Breast epithelium (tissue), 4 donors: ENCODE measurements at regions not wholly inside any gene's neighbourhood (a gene's known extent, or its start where the extent isn't known, plus 50 kb on each side); places are given as distances from the start of the nearest gene placed in this dataset.

Experiments used
- DNase-seq, 2 donors: peaks; one replicate each; pipeline ENCODE4 v3.0.0-alpha.2; 2019; ENCODE audit warnings: low spot score in 2 of 2
- H3K27ac ChIP-seq, 2 donors: fragments of 200-600 bp; sonication (generic) in 1 of 2; one replicate each; pipeline ENCODE4 v1.5.1; 2016 to 2019; ENCODE audit warnings: mild to moderate bottlenecking in 1 of 2
- H3K27me3 ChIP-seq, 2 donors: fragments of 200-600 bp; sonication (generic) in 1 of 2; one replicate each; pipeline versions ENCODE4 v1.5.1 to v1.6.0; 2017 to 2019; ENCODE audit warnings: control low read depth in 1 of 2, mild to moderate bottlenecking in 1 of 2
- H3K36me3 ChIP-seq: fragments of 200-600 bp; one replicate; pipeline ENCODE4 v1.5.1; 2019
- H3K4me1 ChIP-seq, 2 donors: fragments of 200-600 bp; sonication (generic); one replicate each; pipeline ENCODE4 v1.5.1; 2016 to 2019; ENCODE audit warnings: control low read depth in 1 of 2
- H3K4me3 ChIP-seq, 3 donors: fragments of 200-600 bp; sonication (generic); 1 replicate in 2 of 3; 2 replicates in 1 of 3; pipeline ENCODE4 v1.5.1; 2016 to 2019; ENCODE audit warnings: mild to moderate bottlenecking in 3 of 3, moderate library complexity in 2 of 3
- H3K9me3 ChIP-seq, 2 donors: fragments of 200-600 bp; sonication (generic) in 1 of 2; one replicate each; pipeline ENCODE4 v1.5.1; 2016 to 2019; ENCODE audit warnings: control low read depth in 1 of 2
- POLR2A ChIP-seq: fragments of 450-650 bp; IDR thresholded peaks from one replicate; pipeline ENCODE4 v1.6.1; 2016; ENCODE audit warnings: antibody characterized with exemption, mild to moderate bottlenecking, moderate library complexity
- POLR2AphosphoS5 ChIP-seq, 3 donors: sonication (generic); formaldehyde crosslinking; IDR thresholded peaks; one replicate each; pipeline ENCODE4 v1.6.1; 2017; ENCODE audit warnings: antibody characterized with exemption in 3 of 3
- intact Hi-C: fragments of 100-400 bp; cut with DNase I; formaldehyde crosslinking; loops from one replicate; pipeline ENCODE4 v1.15.1; 2023; ENCODE audit warnings: low total_unique reads
- TF ChIP-seq, protein P1 (sequence below), 3 donors: fragments of 450-650 bp; IDR thresholded peaks; one replicate each; pipeline ENCODE4 v1.5.1; 2016 to 2017; ENCODE audit warnings: antibody characterized with exemption in 3 of 3, mild to moderate bottlenecking in 3 of 3, moderate library complexity in 3 of 3

DNA sequence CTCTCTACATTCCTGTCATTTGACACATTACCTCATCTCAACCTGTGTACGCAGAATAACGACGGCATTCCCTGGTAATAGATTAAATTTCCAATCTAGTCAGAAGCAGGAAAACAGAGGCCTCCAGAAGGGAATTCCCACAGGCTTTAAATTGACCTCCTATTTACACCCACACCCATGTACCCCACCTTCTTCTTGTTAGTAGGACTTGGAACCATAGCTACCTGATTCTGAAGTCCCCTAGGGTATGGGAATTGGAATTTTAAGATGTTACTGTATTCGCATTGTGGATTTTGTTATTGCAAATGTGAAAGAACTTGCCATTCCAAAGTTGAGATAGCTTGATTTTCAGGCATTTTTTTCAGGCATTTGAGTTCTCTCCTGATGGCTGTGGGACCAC lies 377.5 kb upstream of the DYNLRB2 start:
- H3K9me3 ChIP-seq, result no peaks in the 10 kb centered on the region
- intact Hi-C loops, result no loop called here
- no peak overlapping the region for H3K27ac ChIP-seq
- H3K36me3 ChIP-seq, result no peaks in the 10 kb centered on the region
- H3K4me3 ChIP-seq, result no peak overlapping the region
- no peaks in the 10 kb centered on the region for H3K27me3 ChIP-seq
- TF ChIP-seq POLR2AphosphoS5 (IDR thresholded peaks at IDR 0.05), result no peak
- TF ChIP-seq, protein P1, sequence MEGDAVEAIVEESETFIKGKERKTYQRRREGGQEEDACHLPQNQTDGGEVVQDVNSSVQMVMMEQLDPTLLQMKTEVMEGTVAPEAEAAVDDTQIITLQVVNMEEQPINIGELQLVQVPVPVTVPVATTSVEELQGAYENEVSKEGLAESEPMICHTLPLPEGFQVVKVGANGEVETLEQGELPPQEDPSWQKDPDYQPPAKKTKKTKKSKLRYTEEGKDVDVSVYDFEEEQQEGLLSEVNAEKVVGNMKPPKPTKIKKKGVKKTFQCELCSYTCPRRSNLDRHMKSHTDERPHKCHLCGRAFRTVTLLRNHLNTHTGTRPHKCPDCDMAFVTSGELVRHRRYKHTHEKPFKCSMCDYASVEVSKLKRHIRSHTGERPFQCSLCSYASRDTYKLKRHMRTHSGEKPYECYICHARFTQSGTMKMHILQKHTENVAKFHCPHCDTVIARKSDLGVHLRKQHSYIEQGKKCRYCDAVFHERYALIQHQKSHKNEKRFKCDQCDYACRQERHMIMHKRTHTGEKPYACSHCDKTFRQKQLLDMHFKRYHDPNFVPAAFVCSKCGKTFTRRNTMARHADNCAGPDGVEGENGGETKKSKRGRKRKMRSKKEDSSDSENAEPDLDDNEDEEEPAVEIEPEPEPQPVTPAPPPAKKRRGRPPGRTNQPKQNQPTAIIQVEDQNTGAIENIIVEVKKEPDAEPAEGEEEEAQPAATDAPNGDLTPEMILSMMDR (IDR thresholded peaks at IDR 0.05), result no peak
- no peak for TF ChIP-seq POLR2A
- no peaks in the 10 kb centered on the region for H3K4me1 ChIP-seq
- DNase-seq, result no peak

DNA sequence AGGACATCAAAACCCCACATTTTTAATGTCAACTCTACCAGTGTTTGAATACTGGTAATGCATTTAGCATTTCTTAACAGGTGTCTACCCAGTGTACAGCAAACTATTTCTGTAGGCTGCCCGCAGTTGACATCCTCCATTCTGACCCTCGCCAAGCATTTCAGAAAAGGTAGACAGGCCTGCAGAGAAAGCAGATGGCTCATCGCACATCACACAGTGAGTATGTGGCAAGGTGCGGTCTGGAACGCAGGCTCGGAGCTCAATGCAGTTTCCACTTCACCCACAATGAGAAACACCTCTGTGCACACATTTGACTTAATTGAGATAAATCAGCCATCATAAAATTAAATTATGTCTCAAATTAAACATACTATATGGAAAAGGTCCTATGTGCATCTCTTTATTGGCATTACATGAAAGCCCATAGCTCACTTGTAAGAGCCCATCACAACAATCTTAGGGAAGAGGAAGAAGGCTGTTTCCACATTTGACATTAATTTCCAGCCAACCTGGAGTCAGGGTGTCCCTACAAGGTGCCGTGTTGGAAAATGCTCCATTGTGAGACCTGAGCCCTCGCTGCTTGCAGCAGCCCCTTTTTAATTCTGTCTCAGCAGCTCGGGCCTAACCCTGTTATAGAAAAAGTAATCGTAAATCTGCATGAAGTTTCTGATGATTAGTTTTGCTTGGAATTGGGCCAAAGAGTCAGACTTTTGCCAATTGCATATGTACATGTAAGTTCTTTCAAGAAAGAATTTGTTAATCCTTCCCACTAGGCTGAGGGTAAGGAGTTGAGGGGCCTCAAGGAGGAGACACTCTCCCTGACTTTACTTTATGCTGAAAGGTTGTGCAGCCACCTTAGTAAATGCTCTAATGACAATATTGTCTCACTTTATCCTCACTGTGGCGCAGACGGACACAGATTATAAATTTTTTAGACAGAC lies 378.7 kb upstream of the DYNLRB2 start:
- no peak overlapping the region for H3K4me3 ChIP-seq
- no peaks in the 10 kb centered on the region for H3K36me3 ChIP-seq
- intact Hi-C loops, result no loop called here
- H3K27me3 ChIP-seq, result no peaks in the 10 kb centered on the region
- no peaks in the 10 kb centered on the region for H3K4me1 ChIP-seq
- TF ChIP-seq, protein P1 (IDR thresholded peaks at IDR 0.05), result no peak
- no peak for TF ChIP-seq POLR2A
- TF ChIP-seq POLR2AphosphoS5 (IDR thresholded peaks at IDR 0.05), result no peak
- H3K9me3 ChIP-seq, result no peaks in the 10 kb centered on the region
- DNase-seq, result no peak
- no peak overlapping the region for H3K27ac ChIP-seq

DNA sequence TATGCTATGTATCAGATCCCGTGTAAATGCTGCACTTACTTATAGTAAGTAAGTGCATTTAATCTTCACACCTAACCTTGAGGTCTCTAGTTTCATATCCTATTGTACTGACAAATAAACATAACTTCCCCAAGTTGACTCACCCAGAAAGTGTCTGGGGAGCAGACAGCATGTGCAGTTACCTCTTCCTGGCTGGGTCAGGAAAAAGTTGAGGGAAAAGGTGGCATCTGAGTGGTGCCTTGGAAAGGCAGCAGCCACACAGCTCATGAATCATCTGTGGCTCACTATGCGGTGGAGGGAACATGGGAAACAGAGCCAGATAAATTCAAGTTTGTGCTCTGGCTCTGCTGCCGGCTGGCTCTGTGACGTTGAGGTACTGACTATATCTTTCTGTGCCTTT lies 382.0 kb upstream of the DYNLRB2 start:
- intact Hi-C loops, result no loop called here

DNA sequence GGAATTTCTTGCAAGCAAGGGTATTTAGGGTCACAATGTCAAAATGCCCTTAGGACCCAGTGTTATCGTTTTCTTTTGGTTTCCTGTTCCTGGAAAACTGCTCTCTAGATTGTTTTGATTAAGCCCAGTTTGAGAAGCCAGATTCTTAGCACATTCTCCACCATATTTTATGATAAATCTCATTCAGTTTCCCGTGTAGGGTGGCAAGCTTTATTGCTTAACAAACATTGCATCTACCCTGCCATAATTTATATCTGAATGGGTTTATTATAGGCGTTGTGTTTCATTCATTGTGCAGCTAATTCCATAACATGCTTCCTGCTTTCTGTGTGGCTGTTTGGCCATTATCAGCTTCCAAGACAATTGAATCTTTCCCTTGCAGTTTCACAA lies 389.1 kb upstream of the DYNLRB2 start:
- intact Hi-C loops, result no loop called here
- no peak overlapping the region for H3K27ac ChIP-seq
- H3K27me3 ChIP-seq, result no peaks in the 10 kb centered on the region
- TF ChIP-seq POLR2AphosphoS5 (IDR thresholded peaks at IDR 0.05) (no peak), POLR2A (no peak)
- TF ChIP-seq, protein P1 (IDR thresholded peaks at IDR 0.05), result no peak
- no peaks in the 10 kb centered on the region for H3K36me3 ChIP-seq
- no peak overlapping the region for H3K4me3 ChIP-seq
- no peak for DNase-seq
- H3K4me1 ChIP-seq, result no peaks in the 10 kb centered on the region
- no peaks in the 10 kb centered on the region for H3K9me3 ChIP-seq

More for the DNA sequence above, 382.0 kb upstream of the DYNLRB2 start:
- Histone ChIP-seq H3K27ac (no peak overlapping the region), H3K4me3 (no peak overlapping the region), H3K36me3 (no peaks in the 10 kb centered on the region), H3K27me3 (no peaks in the 10 kb centered on the region), H3K9me3 (no peaks in the 10 kb centered on the region), H3K4me1 (no peaks in the 10 kb centered on the region)
- DNase-seq, result no peak
- TF ChIP-seq POLR2AphosphoS5 (IDR thresholded peaks at IDR 0.05), result no peak
- TF ChIP-seq, protein P1 (IDR thresholded peaks at IDR 0.05), result no peak

DNA sequence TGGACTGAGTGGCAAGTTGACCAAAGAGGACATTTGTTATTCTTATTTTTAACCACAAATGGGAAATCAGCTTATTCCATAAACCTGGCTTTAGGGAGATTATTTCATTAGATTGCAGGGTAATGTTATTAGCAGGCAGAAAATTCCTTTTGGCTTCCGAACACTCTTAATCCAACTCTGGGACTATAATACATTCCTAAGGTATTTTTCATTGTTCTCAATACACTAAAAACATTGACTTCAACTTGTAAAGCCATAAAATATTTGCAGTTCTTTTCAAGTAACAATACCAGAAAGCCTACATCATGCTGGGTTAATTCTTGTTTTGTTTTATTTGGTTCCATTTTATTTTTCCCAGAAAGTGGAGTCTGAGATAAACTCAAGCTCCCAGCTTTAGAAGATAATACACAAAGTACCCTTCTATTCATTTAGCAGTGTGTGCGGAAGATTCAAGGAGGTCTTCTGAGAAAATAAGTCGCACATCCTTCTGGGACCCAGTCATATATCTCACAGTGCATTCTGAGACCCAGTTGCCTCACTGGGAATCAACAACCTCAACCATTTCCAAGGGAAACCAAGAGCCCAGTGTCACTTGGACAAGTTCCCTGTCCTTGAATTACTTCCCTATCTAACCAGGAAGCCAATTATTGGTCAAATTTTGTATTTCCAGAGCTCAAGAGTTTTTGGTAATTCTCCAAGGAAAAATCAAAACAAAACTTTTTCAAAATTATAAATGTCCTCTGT lies 389.6 kb upstream of the DYNLRB2 start:
- no peak for TF ChIP-seq POLR2A
- no peak for TF ChIP-seq POLR2AphosphoS5 (IDR thresholded peaks at IDR 0.05)
- TF ChIP-seq, protein P1 (IDR thresholded peaks at IDR 0.05), result no peak
- Histone ChIP-seq H3K4me1 (no peaks in the 10 kb centered on the region), H3K9me3 (no peaks in the 10 kb centered on the region), H3K36me3 (no peaks in the 10 kb centered on the region), H3K27me3 (no peaks in the 10 kb centered on the region), H3K27ac (no peak overlapping the region), H3K4me3 (no peak overlapping the region)
- no peak for DNase-seq
- intact Hi-C loops, result no loop called here
